SK-N-SH (cell line): ENCODE measurements at regions not wholly inside any gene's neighbourhood (a gene's known extent, or its start where the extent isn't known, plus 50 kb on each side); places are given as distances from the start of the nearest gene placed in this dataset.

Experiments
- CTCF ChIA-PET: fragments of 300-600, 350-600 bp; formaldehyde crosslinking; extraction: SDS; loops from one replicate; lab custom pipeline; 2021; lab: Yijun Ruan, JAX
- POLR2A ChIA-PET: fragments of 350-600 bp; sonication (Branson Sonifier 250); formaldehyde crosslinking; extraction: SDS; loops from one replicate; lab custom pipeline; 2020; ENCODE audit warnings: antibody characterized with exemption, inconsistent platforms; lab: Yijun Ruan, JAX
- DNase-seq: peaks from one replicate; pipeline ENCODE4 v3.0.0; 2012
- H2AFZ ChIP-seq: fragments of 200-600 bp; sonication (generic); 2 replicates; pipeline ENCODE4 v1.8.1; 2016; ENCODE audit warnings: antibody characterized with exemption, mild to moderate bottlenecking, low read depth
- H3F3A ChIP-seq: fragments of 200-600 bp; sonication (generic); replicated peaks from 2 replicates; pipeline ENCODE3; 2016; ENCODE audit warnings: antibody characterized with exemption, mild to moderate bottlenecking; ENCODE audit not compliant: insufficient read depth
- H3K27ac ChIP-seq, 2 experiments: fragments of 200-500 bp in 1 of 2; fragments of 200-600 bp in 1 of 2; sonication (Bioruptor generic) in 1 of 2; sonication (generic), shearing (Covaris generic) in 1 of 2; 2 replicates each; pipeline versions ENCODE4 v1.5.1 to v1.6.1; 2014 to 2016; ENCODE audit warnings: low read depth in 2 of 2, inconsistent platforms in 1 of 2, low read length in 1 of 2, mild to moderate bottlenecking in 1 of 2, mixed read lengths in 1 of 2
- H3K27me3 ChIP-seq: fragments of 200-600 bp; sonication (generic), shearing (Covaris generic); 2 replicates; pipeline ENCODE4 v1.6.1; 2016; ENCODE audit warnings: mixed run types; ENCODE audit not compliant: insufficient read depth
- H3K36me3 ChIP-seq, 2 experiments: fragments of 200-500 bp in 1 of 2; fragments of 200-600 bp in 1 of 2; sonication (Bioruptor generic) in 1 of 2; sonication (generic) in 1 of 2; replicated peaks in 1 of 2; 2 replicates each; pipeline versions ENCODE3 to v1.5.1; 2014 to 2016; ENCODE audit warnings: low read length in 1 of 2, mild to moderate bottlenecking in 1 of 2; ENCODE audit not compliant: insufficient read depth in 2 of 2, control insufficient read depth in 1 of 2
- H3K4me1 ChIP-seq, 2 experiments: fragments of 200-500 bp in 1 of 2; fragments of 200-600 bp in 1 of 2; sonication (Bioruptor generic) in 1 of 2; sonication (generic), shearing (Covaris generic) in 1 of 2; 2 replicates each; pipeline versions ENCODE4 v1.5.1 to v1.6.1; 2014 to 2016; ENCODE audit warnings: low read depth in 1 of 2, low read length in 1 of 2, mixed run types in 1 of 2; ENCODE audit not compliant: insufficient read depth in 2 of 2, control insufficient read depth in 1 of 2
- H3K4me2 ChIP-seq: fragments of 200-600 bp; sonication (generic), shearing (Covaris generic); 2 replicates; pipeline ENCODE4 v1.6.1; 2017; ENCODE audit warnings: mixed run types
- H3K4me3 ChIP-seq, 2 experiments: fragments of 200-500 bp in 1 of 2; fragments of 200-600 bp in 1 of 2; sonication (Bioruptor generic) in 1 of 2; sonication (generic), shearing (Covaris generic) in 1 of 2; 2 replicates each; pipeline versions ENCODE4 v1.5.1 to v1.8.1; 2014 to 2016; ENCODE audit warnings: low read depth in 2 of 2, inconsistent platforms in 1 of 2, low read length in 1 of 2, mild to moderate bottlenecking in 1 of 2, mixed read lengths in 1 of 2, moderate library complexity in 1 of 2
- H3K79me2 ChIP-seq: fragments of 200-600 bp; sonication (generic); 2 replicates; pipeline ENCODE4 v1.8.1; 2017; ENCODE audit warnings: mild to moderate bottlenecking; ENCODE audit not compliant: insufficient read depth
- H3K9ac ChIP-seq: fragments of 200-600 bp; sonication (generic); 2 replicates; pipeline ENCODE4 v1.6.1; 2017; ENCODE audit warnings: mixed run types
- H3K9me2 ChIP-seq: fragments of 200-600 bp; sonication (generic); 2 replicates; pipeline ENCODE4 v1.6.1; 2017; ENCODE audit warnings: mixed run types
- H3K9me3 ChIP-seq: fragments of 200-600 bp; sonication (generic); 2 replicates; pipeline ENCODE4 v1.6.1; 2017; ENCODE audit warnings: mixed run types, mild to moderate bottlenecking, moderate library complexity
- H4K20me1 ChIP-seq: fragments of 200-600 bp; sonication (generic); 2 replicates; pipeline ENCODE4 v1.6.1; 2017; ENCODE audit warnings: mild to moderate bottlenecking, mixed run types; ENCODE audit not compliant: insufficient read depth
- EP300 ChIP-seq, 2 experiments: IDR thresholded peaks; 2 replicates each; pipeline versions ENCODE4 v1.4.0 to v1.6.1; 2012; ENCODE audit warnings: borderline replicate concordance in 1 of 2, low read depth in 1 of 2, low read length in 1 of 2
- EZH2phosphoT487 ChIP-seq: fragments of 200-600 bp; sonication (generic); IDR thresholded peaks from 2 replicates; pipeline ENCODE4 v1.6.1; 2017; ENCODE audit warnings: low read depth, mixed run types, mild to moderate bottlenecking, antibody characterized with exemption, moderate library complexity, borderline replicate concordance
- FOSL2 ChIP-seq: IDR thresholded peaks from 2 replicates; pipeline ENCODE4 v1.4.0; 2012; ENCODE audit warnings: low read depth, mild to moderate bottlenecking, moderate library complexity, borderline replicate concordance
- FOXJ3 ChIP-seq: sonication (generic); formaldehyde crosslinking; IDR thresholded peaks from 2 replicates; pipeline ENCODE4 v1.5.1; 2020; ENCODE audit warnings: mild to moderate bottlenecking, missing genetic modification reagents
- GATA2 ChIP-seq: sonication (generic); formaldehyde crosslinking; IDR thresholded peaks from 2 replicates; pipeline ENCODE4 v1.5.0; 2020; ENCODE audit warnings: mild to moderate bottlenecking, missing genetic modification reagents
- MXI1 ChIP-seq: IDR thresholded peaks from 2 replicates; pipeline ENCODE4 v1.6.1; 2012; ENCODE audit warnings: mild to moderate bottlenecking, low read depth, low read length, improper control_type of control experiment
- NRF1 ChIP-seq: IDR thresholded peaks from 2 replicates; pipeline ENCODE4 v1.6.1; 2012; ENCODE audit warnings: low read depth, mild to moderate bottlenecking, low read length
- POLR2AphosphoS5 ChIP-seq: IDR thresholded peaks from 2 replicates; pipeline ENCODE4 v1.6.1; 2012; ENCODE audit warnings: low read depth, low read length
- RCOR1 ChIP-seq: fragments of 150-350 bp; IDR thresholded peaks from 2 replicates; pipeline ENCODE4 v1.6.1; 2017; ENCODE audit warnings: antibody characterized with exemption, low read length
- RFX5 ChIP-seq: IDR thresholded peaks from 2 replicates; pipeline ENCODE4 v1.6.1; 2012; ENCODE audit warnings: mild to moderate bottlenecking, improper control_type of control experiment, low read length
- RXRA ChIP-seq: IDR thresholded peaks from 2 replicates; pipeline ENCODE4 v1.4.0; 2012; ENCODE audit warnings: low read depth, mild to moderate bottlenecking, borderline replicate concordance
- SIN3A ChIP-seq: IDR thresholded peaks from 2 replicates; pipeline ENCODE4 v1.6.1; 2012; ENCODE audit warnings: low read depth, mild to moderate bottlenecking, low read length, moderate library complexity, borderline replicate concordance
- SMC3 ChIP-seq: IDR thresholded peaks from 2 replicates; pipeline ENCODE4 v1.6.1; 2012; ENCODE audit warnings: low read depth, low read length, improper control_type of control experiment
- TAF1 ChIP-seq: IDR thresholded peaks from 2 replicates; pipeline ENCODE4 v1.6.1; 2012; ENCODE audit warnings: low read depth, mild to moderate bottlenecking, low read length, moderate library complexity, borderline replicate concordance
- TCF12 ChIP-seq: IDR thresholded peaks from 2 replicates; pipeline ENCODE4 v1.4.0; 2012
- YY1 ChIP-seq: IDR thresholded peaks from 2 replicates; pipeline ENCODE4 v1.4.0; 2012; ENCODE audit warnings: low read depth, mild to moderate bottlenecking
- WGBS: methylation state at CpG from one replicate; pipeline ENCODE4 v1.1.6; 2017; ENCODE audit warnings: low lambda C conversion rate; 5-methylcytosine and 5-hydroxymethylcytosine counted together
- TF ChIP-seq, protein P1 (sequence below): IDR thresholded peaks from 2 replicates; pipeline ENCODE4 v1.4.0; 2012; ENCODE audit warnings: low read depth, borderline replicate concordance
- TF ChIP-seq, protein P2 (sequence below): fragments of 200-600 bp; sonication (generic); IDR thresholded peaks from 2 replicates; pipeline ENCODE4 v1.6.1; 2017; ENCODE audit warnings: antibody characterized with exemption, mild to moderate bottlenecking, moderate library complexity
- TF ChIP-seq, protein P3 (sequence below): fragments of 150-350 bp; IDR thresholded peaks from 2 replicates; pipeline ENCODE4 v1.6.1; 2017; ENCODE audit warnings: antibody characterized with exemption, low read length, low read depth, borderline replicate concordance

DNA sequence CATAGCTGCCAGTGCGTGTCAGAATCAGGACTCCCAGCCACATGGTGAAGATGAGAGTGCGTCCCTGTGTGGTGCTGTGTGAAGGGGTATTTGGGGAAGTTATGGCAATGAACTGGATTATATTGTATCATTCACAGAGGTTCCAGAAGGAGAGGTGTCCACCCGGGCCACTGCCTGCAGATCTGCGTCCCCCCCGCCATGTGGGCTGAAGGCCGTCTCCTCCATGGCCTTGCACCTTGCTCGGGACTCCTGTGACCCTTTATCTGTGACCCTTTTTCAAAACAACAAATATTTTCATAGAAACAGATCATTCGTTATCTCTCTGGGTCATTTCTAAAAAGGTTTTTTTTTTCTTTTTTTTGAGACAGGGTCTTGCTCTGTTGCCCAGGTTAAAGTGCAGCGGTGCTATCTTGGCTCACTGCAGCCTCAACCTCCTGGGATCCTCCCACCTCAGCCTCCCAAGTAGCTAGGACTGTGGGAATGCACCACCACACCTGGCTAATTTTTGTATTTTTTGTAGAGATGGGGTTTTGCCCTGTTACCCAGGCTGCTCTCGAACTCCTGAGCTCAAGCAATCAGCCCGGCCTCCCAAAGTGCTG, 120.2 kb upstream of the ERRFI1 start:
- Histone ChIP-seq H3K9ac (no peak overlapping the region), H3K27ac (no peak overlapping the region), H2AFZ (no peak overlapping the region), H3K4me3 (no peak overlapping the region), H3K79me2 (no peaks in the 10 kb centered on the region), H3K9me2 (no peaks in the 10 kb centered on the region), H3K27me3 (no peaks in the 10 kb centered on the region), H4K20me1 (no peaks in the 10 kb centered on the region), H3K4me1 (no peaks in the 10 kb centered on the region), H3K36me3 (no peaks in the 10 kb centered on the region), H3F3A (peaks cover 5% of the 10 kb centered on the region), H3K9me3 (no peaks in the 10 kb centered on the region), H3K4me2 (no peak overlapping the region)
- POLR2A ChIA-PET: no interaction called here
- CTCF ChIA-PET: interaction anchor here (1.5 kb wide), 1 partner anchor 131 kb away, joined by 3 read pairs; no protein-coding TSS in a partner anchor
- no peak for DNase-seq
- TF ChIP-seq SIN3A: no peak
- TF ChIP-seq NRF1: no peak
- TF ChIP-seq FOXJ3 (CRISPR knock-in tag): no peak
- no peak for TF ChIP-seq TAF1
- TF ChIP-seq YY1: no peak
- TF ChIP-seq RXRA: no peak
- TF ChIP-seq TCF12: no peak
- TF ChIP-seq MXI1: no peak
- TF ChIP-seq FOSL2: no peak
- no peak for TF ChIP-seq RFX5
- no peak for TF ChIP-seq EZH2phosphoT487
- no peak for TF ChIP-seq RCOR1
- TF ChIP-seq GATA2: no peak
- TF ChIP-seq, protein P1, sequence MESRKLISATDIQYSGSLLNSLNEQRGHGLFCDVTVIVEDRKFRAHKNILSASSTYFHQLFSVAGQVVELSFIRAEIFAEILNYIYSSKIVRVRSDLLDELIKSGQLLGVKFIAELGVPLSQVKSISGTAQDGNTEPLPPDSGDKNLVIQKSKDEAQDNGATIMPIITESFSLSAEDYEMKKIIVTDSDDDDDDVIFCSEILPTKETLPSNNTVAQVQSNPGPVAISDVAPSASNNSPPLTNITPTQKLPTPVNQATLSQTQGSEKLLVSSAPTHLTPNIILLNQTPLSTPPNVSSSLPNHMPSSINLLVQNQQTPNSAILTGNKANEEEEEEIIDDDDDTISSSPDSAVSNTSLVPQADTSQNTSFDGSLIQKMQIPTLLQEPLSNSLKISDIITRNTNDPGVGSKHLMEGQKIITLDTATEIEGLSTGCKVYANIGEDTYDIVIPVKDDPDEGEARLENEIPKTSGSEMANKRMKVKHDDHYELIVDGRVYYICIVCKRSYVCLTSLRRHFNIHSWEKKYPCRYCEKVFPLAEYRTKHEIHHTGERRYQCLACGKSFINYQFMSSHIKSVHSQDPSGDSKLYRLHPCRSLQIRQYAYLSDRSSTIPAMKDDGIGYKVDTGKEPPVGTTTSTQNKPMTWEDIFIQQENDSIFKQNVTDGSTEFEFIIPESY: no peak
- TF ChIP-seq SMC3: no peak
- TF ChIP-seq, protein P2, sequence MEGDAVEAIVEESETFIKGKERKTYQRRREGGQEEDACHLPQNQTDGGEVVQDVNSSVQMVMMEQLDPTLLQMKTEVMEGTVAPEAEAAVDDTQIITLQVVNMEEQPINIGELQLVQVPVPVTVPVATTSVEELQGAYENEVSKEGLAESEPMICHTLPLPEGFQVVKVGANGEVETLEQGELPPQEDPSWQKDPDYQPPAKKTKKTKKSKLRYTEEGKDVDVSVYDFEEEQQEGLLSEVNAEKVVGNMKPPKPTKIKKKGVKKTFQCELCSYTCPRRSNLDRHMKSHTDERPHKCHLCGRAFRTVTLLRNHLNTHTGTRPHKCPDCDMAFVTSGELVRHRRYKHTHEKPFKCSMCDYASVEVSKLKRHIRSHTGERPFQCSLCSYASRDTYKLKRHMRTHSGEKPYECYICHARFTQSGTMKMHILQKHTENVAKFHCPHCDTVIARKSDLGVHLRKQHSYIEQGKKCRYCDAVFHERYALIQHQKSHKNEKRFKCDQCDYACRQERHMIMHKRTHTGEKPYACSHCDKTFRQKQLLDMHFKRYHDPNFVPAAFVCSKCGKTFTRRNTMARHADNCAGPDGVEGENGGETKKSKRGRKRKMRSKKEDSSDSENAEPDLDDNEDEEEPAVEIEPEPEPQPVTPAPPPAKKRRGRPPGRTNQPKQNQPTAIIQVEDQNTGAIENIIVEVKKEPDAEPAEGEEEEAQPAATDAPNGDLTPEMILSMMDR: no peak
- no peak for TF ChIP-seq EP300 (IDR thresholded peaks at IDR 0.05; ENCODE audit: borderline replicate concordance in 1 of 2, low read depth in 1 of 2, low read length in 1 of 2)
- TF ChIP-seq POLR2AphosphoS5: no peak
- TF ChIP-seq, protein P3, sequence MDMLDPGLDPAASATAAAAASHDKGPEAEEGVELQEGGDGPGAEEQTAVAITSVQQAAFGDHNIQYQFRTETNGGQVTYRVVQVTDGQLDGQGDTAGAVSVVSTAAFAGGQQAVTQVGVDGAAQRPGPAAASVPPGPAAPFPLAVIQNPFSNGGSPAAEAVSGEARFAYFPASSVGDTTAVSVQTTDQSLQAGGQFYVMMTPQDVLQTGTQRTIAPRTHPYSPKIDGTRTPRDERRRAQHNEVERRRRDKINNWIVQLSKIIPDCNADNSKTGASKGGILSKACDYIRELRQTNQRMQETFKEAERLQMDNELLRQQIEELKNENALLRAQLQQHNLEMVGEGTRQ: no peak
- WGBS: 90% methylated on average over 9 of the region's 11 CpGs
